ENCODE measurements at regions not wholly inside any gene's neighbourhood (a gene's known extent, or its start where the extent isn't known, plus 50 kb on each side); places are given as distances from the start of the nearest gene placed in this dataset.

GRCh38 chr21:23455676-23456075 lies 2151.6 kb downstream of the MRPL39 start:
- Histone ChIP-seq H4K8ac (ENCODE audit: low read depth in 2 of 2, low read length in 2 of 2) (no peak overlapping the region), H2BK15ac (ENCODE audit: low read depth, low read length) (no peak overlapping the region), H4K5ac (ENCODE audit: low read depth, low read length) (no peak overlapping the region), H3K4me2 (ENCODE audit: low read depth, low read length) (no peak overlapping the region), H3K36me3 (ENCODE audit: control insufficient read depth, insufficient read depth, low read length) (no peaks in the 10 kb centered on the region), H3K4me3 (ENCODE audit: insufficient read depth, low read depth, low read length) (no peak overlapping the region), H3K27me3 (ENCODE audit: control insufficient read depth, insufficient read depth, low read length) (no peaks in the 10 kb centered on the region), H3K4ac (ENCODE audit: low read depth, low read length) (no peak overlapping the region), H2AK5ac (ENCODE audit: low read depth, low read length) (no peak overlapping the region), H2BK5ac (ENCODE audit: low read depth, low read length, poor library complexity, severe bottlenecking) (no peak overlapping the region), H2AFZ (replicated peaks; ENCODE audit: low read length, poor library complexity) (no peak overlapping the region), H3K79me1 (ENCODE audit: low read depth in 1 of 2, low read length in 2 of 2) (no peaks in the 10 kb centered on the region), H2AK9ac (replicated peaks; ENCODE audit: low read depth, low read length, poor library complexity) (no peak overlapping the region), H3K9me1 (ENCODE audit: insufficient read depth, low read length) (no peaks in the 10 kb centered on the region), H2BK120ac (ENCODE audit: low read depth, low read length) (no peak overlapping the region), H3K23ac (ENCODE audit: low read depth, low read length) (no peak overlapping the region), H3K27ac (ENCODE audit: insufficient read depth, low read length) (no peak overlapping the region), H2BK20ac (ENCODE audit: low read depth, low read length) (no peak overlapping the region), H3K56ac (ENCODE audit: extremely low read depth, insufficient read depth, low read length) (no peak overlapping the region), H4K20me1 (ENCODE audit: insufficient read depth, low read length) (no peaks in the 10 kb centered on the region), H4K91ac (ENCODE audit: insufficient read depth, low read depth, low read length) (no peak overlapping the region), H3K9ac (ENCODE audit: low read depth, low read length) (no peak overlapping the region), H3K18ac (ENCODE audit: low read depth, low read length) (no peak overlapping the region), H3K4me1 (ENCODE audit: control insufficient read depth, insufficient read depth, low read length) (no peaks in the 10 kb centered on the region), H3K9me3 (ENCODE audit: control insufficient read depth, insufficient read depth, low read length) (peaks cover 6% of the 10 kb centered on the region), H3K14ac (replicated peaks; ENCODE audit: low read depth, low read length) (no peak overlapping the region)
- no peak for TF ChIP-seq RCOR1 (IDR thresholded peaks at IDR 0.05; ENCODE audit: insufficient replicate concordance, low read length)
- no peak for TF ChIP-seq NFE2L2 (IDR thresholded peaks at IDR 0.05; ENCODE audit: low read depth, low read length)
- no peak for TF ChIP-seq FOS (IDR thresholded peaks at IDR 0.05; ENCODE audit: low read depth, low read length)
- no peak for TF ChIP-seq RFX5 (IDR thresholded peaks at IDR 0.05; ENCODE audit: low read depth, low read length)
- TF ChIP-seq MXI1 (IDR thresholded peaks at IDR 0.05; ENCODE audit: borderline replicate concordance, low read depth, low read length) = no peak
- no peak for TF ChIP-seq MAFK (IDR thresholded peaks at IDR 0.05; ENCODE audit: low read depth, low read length)
- TF ChIP-seq USF2 (IDR thresholded peaks at IDR 0.05; ENCODE audit: low read depth, low read length) = no peak
- TF ChIP-seq, protein P1, sequence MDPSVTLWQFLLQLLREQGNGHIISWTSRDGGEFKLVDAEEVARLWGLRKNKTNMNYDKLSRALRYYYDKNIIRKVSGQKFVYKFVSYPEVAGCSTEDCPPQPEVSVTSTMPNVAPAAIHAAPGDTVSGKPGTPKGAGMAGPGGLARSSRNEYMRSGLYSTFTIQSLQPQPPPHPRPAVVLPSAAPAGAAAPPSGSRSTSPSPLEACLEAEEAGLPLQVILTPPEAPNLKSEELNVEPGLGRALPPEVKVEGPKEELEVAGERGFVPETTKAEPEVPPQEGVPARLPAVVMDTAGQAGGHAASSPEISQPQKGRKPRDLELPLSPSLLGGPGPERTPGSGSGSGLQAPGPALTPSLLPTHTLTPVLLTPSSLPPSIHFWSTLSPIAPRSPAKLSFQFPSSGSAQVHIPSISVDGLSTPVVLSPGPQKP (IDR thresholded peaks at IDR 0.05; ENCODE audit: borderline replicate concordance, low read depth, low read length) = no peak
- TF ChIP-seq SMC3 (IDR thresholded peaks at IDR 0.05; ENCODE audit: low read depth, low read length) = no peak
- no peak for TF ChIP-seq CEBPB (IDR thresholded peaks at IDR 0.05; ENCODE audit: low read depth, low read length)
- TF ChIP-seq, protein P2, sequence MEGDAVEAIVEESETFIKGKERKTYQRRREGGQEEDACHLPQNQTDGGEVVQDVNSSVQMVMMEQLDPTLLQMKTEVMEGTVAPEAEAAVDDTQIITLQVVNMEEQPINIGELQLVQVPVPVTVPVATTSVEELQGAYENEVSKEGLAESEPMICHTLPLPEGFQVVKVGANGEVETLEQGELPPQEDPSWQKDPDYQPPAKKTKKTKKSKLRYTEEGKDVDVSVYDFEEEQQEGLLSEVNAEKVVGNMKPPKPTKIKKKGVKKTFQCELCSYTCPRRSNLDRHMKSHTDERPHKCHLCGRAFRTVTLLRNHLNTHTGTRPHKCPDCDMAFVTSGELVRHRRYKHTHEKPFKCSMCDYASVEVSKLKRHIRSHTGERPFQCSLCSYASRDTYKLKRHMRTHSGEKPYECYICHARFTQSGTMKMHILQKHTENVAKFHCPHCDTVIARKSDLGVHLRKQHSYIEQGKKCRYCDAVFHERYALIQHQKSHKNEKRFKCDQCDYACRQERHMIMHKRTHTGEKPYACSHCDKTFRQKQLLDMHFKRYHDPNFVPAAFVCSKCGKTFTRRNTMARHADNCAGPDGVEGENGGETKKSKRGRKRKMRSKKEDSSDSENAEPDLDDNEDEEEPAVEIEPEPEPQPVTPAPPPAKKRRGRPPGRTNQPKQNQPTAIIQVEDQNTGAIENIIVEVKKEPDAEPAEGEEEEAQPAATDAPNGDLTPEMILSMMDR (conservative IDR thresholded peaks at IDR 0.05; ENCODE audit: low read depth, low read length) = no peak
- no peak for TF ChIP-seq POLR2A (IDR thresholded peaks at IDR 0.05; ENCODE audit: low read depth, low read length)
- TF ChIP-seq CHD1 (IDR thresholded peaks at IDR 0.05; ENCODE audit: low read depth, low read length) = no peak
- TF ChIP-seq BHLHE40 (IDR thresholded peaks at IDR 0.05; ENCODE audit: low read depth, low read length) = no peak
- no peak for TF ChIP-seq RAD21 (IDR thresholded peaks at IDR 0.05; ENCODE audit: low read length)
- TF ChIP-seq MAZ (IDR thresholded peaks at IDR 0.05; ENCODE audit: borderline replicate concordance, low read depth, low read length) = no peak
- ChIA-PET CTCF (no interaction called here), POLR2A (ENCODE audit: unreplicated experiment) (no interaction called here)
- in situ Hi-C loops (cut with MboI; ENCODE audit: low sequenced_read_pairs) (no loop called here), intact Hi-C loops (cut with micrococcal nuclease) (no loop called here), dilution Hi-C loops (cut with HindIII; ENCODE audit: low sequenced_read_pairs, unreplicated experiment) (no loop called here)
- BruUV-seq (replicated peaks) = no TSS peak
- no CpG with 5 or more reads among the region's 4 CpGs for WGBS, 2 experiments (ENCODE audit: extremely low coverage in 2 of 2, insufficient read length in 1 of 2)
- ATAC-seq (ENCODE audit: low read depth) = no peak
- DNase-seq = no peak

Data from IMR-90 (cell line).